HG03159 (cell line): ENCODE measurements at regions not wholly inside any gene's neighbourhood (a gene's known extent, or its start where the extent isn't known, plus 50 kb on each side); places are given as distances from the start of the nearest gene placed in this dataset.
"Not testable (repeated sequence)": the region's sequence is repeated elsewhere in the genome, so short reads cannot be mapped to it uniquely, and the experiment has no call there.

Source experiments
- ATAC-seq: cut with Tn5 transposase; IDR thresholded peaks from one replicate; pipeline ENCODE4 v1.9.1; 2021; ENCODE audit warnings: mild to moderate bottlenecking, moderate library complexity; ENCODE audit not compliant: unreplicated experiment

DNA sequence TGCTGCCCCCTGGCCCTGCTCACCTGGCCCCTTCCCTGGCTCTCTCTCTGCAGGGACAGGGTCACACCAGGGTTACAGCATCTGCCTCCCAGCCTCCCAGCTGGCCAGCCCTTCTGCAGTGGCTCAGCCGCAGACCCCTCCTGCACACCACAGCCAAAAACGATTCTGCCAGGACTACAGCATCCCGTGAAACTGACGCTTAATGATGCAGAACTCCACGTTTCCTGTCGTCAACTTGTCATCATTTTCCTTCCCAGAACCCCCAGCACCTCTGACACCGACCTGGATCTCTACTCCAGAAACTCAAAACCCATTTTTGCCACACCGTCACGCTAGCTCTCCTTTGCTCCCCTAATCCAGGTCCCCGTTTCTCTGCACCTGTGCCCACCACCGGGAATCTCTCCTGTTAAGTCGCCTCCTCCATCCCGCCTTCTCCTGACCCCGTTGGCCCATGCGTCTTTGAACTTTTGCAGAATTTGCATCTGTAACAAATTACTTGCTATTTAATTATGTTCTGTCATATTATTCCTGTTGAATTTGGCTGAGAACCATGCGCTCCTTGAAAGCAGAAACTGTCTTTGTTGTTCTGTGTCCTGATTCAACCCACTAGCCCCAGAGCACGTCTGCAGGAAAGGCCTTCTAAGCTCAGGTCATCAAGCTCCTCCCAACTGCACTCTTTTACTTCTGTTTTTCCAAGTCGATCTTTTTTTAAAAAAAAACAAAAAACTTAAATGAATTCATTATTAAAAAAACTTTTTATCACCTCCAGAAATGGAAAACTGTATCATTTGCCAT is 173.2 kb upstream of the COPS8 start:
- no peak for ATAC-seq

DNA sequence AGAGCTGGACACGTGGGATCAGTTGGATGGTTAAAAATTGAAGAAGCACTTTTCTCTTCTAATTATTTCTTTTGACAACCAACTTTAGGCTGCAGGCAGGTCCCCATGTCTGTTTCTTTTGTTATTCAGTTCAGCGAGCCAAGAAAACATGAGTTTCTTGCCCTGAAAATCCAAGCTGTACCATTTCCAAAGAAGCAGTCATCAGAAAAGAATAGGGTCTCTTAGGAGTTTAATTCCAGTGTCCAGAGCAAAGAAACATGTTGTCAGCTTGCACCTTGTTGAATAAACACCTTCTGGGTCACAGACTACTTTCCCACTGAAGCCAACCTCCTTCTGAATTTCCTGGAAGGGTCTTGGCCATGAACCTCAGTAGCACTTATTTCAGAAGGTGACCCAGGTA is 170.5 kb upstream of the COPS8 start:
- ATAC-seq: no peak

DNA sequence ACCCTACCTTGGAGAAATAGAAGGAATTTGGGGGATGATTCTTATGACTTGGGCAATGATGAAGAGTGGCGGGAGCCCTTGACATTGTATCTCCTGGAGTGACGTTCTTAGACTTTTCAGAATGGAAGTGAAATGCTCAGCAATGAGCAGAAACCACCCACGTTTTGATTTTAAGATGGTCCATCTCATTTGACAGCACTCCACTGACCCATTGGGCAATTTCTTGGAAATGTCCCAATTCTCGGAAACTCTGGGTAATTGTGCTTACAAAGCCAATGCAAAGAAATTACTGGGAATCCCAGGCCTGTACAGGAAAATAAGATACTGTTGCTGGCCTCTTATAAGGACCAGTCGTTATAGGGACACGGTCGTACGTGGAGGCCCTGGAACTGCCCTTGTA is 170.0 kb upstream of the COPS8 start:
- ATAC-seq: no peak

GRCh38 chr2:236916181-236916580 is 169.5 kb upstream of the COPS8 start:
- no peak for ATAC-seq

DNA sequence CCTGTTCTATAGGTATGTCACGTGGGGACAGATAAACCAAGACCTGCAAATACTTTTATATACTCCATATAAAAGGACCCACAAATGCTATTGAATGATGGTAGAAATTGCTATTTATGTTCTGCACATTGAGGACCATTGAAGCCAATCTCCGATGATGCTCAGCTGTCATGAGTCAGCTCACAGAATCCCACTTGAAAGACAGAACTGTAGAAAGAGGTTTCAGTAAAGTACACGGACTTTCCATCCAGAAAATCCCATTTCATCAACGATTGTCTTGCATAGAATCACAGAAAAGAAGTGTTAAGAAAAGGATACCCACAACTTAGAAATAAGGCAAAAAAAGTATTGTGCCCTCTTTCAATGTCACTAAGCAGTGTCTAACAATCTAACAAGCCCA is 169.0 kb upstream of the COPS8 start:
- ATAC-seq: no peak

GRCh38 chr2:236917164-236917563 is 168.5 kb upstream of the COPS8 start:
- no peak for ATAC-seq

- no peak for ATAC-seq
Measured at GRCh38 chr2:236918545-236918944, 167.1 kb upstream of the COPS8 start.

GRCh38 chr2:236919209-236919608 is 166.5 kb upstream of the COPS8 start:
- ATAC-seq: no peak

DNA sequence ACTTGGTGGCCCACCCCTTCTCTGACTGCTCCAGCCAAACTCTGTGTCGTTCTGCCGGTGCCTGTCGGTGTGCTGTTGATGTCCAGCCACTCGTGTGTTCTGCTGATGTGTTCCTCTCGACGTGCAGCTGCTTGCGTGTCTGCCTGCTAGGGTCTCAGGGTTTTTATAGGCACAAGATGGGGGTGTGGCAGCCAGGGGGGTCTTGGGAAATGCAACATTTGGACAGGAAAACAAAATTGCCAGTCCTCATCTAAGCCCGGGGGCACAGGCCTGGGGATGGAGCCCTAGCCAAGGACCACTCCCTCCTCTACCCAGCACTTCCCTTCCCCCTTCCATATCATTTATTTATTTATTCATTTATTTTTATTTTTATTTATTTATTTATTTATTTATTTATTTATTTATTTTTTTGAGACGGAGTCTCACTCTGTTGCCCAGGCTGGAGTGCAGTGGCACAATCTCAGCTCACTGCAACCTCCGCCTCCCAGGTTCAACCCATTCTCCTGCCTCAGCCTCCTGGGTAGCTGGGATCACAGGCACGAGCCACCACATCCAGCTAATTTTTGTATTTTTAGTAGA is 165.8 kb upstream of the COPS8 start:
- ATAC-seq: not testable (repeated sequence)

DNA sequence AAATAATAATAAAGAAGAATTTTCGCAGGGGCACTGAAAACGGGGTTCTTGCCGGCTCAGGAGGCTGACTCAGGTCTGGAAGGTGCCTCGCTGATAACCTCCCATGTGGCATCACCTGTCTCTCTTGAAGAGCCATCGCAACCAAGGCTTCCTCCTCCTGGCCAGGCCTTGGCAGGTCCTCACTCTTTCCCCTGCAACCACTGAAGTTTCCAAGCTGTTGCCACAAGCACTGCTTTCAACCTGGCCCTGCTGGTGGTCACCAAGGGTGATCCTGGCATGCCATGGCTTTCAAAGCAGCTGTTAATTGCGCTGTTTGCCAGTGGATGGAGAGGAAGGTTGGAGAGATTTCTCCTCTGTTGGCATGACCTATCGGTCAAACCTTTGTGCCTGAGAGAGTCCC is 163.6 kb upstream of the COPS8 start:
- no peak for ATAC-seq

GRCh38 chr2:236928380-236929037 is 157.2 kb upstream of the COPS8 start:
- ATAC-seq: no peak

GRCh38 chr2:236932831-236933361 is 152.8 kb upstream of the COPS8 start:
- no peak for ATAC-seq

DNA sequence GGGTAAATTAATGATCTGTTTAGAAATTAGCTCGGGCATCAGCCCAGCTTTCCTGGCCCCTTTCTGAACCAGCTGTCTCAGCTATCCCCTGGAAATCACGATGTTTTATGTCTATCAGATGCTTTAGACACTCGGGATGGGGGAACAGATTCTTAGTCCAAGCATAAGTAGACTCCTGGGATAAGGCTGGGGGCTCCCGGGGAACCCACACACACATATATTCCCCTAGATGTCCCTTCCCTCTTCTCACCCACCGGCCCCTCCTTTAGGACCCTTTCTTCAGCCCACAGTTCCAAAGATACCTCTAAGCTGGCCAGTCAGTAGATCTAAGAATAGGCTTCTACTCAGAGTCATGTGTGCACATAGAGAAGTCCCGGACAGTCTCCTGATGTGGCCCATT is 151.5 kb upstream of the COPS8 start:
- ATAC-seq: no peak

- no peak for ATAC-seq
Measured at GRCh38 chr2:236934656-236935055, 151.0 kb upstream of the COPS8 start.

DNA sequence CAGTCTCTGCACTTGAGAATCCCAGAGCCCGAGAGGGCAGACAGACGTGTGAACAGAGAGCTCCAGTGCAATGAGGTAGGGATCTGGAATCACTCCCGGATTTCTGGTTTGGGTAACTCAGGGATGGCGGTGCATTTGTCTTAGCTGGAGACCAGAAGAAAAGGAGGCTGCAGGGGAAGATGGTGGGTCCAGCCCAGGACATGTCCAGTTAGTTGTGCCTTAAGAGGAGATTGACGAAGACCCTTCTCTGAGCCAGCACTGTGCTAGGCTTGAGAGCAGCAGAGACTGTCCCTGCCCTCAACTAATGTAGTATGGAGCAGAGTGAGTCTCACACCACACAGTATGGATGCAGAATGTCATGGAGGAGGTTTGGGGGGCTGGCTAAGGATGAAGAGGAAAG is 150.6 kb upstream of the COPS8 start:
- ATAC-seq: no peak

DNA sequence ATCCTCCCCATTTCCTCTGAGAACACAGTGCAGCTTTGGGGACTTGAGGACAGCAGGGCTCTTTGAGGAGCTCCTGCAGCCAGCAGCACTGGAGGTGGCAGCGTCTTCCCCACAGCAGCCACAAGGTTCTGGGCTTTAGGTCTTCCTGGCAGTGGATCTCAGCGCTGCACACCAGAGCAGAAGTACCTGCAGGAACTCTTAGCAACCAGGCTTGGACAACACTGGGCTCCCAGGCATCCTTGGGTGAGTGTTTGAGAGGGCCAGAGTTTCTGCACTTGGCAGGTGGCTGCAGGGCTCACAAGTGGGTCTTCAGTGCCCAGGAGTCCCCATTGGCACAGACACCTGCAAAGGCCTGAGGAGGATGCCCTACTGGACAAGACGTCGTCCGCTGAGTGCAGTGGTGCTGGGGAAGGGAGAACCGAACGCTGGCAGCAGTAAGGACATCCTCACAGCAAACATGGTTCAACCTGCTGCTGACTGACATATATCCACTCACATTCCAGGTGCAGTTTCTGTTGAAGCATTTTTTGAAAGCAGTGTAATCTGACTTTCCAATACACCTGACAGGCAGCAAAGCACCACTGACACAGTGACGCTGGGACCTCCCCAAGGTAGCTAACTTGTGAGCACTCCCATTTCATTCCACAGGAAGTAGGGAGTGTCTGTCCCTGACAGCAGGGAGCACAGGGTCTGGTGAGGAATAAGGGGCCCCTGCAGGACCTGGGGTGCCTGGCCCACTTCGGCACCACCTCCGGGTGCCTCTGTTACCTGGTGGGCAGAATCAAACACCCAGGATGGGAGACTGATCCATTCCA is 149.9 kb upstream of the COPS8 start:
- ATAC-seq: no peak

GRCh38 chr2:236936446-236936940 is 149.2 kb upstream of the COPS8 start:
- no peak for ATAC-seq

- ATAC-seq: no peak
Measured at GRCh38 chr2:236938126-236938525, 147.6 kb upstream of the COPS8 start.

- no peak for ATAC-seq
Measured at GRCh38 chr2:236939271-236939670, 146.4 kb upstream of the COPS8 start.

DNA sequence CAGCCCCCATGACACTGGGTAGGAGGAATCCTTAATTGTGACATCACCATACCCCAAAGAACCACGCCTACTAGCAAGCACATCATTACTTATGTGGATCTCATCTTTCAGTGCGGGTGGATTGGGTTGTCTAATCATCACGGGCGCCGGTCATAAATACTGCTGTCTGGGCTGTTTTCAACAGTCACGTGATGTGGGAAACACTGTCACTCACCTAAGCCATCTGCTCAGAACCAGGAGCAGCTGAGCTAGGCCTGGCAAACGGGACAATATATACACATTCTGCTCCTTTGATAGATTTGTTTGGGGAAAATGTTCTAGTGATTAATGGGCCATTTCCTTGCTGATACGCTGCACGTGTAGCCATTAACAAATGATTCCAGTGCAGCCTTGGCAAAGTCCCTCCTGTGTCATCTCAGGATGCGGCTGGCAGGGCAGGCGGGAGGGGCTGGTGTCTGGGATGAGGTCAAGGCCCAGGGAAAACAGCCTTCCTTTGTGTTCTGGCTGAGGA is 145.9 kb upstream of the COPS8 start:
- ATAC-seq: no peak

GRCh38 chr2:236940497-236940896 is 145.2 kb upstream of the COPS8 start:
- ATAC-seq: no peak
